ENCODE measurements at regions not wholly inside any gene's neighbourhood (a gene's known extent, or its start where the extent isn't known, plus 50 kb on each side); places are given as distances from the start of the nearest gene placed in this dataset.

DNA sequence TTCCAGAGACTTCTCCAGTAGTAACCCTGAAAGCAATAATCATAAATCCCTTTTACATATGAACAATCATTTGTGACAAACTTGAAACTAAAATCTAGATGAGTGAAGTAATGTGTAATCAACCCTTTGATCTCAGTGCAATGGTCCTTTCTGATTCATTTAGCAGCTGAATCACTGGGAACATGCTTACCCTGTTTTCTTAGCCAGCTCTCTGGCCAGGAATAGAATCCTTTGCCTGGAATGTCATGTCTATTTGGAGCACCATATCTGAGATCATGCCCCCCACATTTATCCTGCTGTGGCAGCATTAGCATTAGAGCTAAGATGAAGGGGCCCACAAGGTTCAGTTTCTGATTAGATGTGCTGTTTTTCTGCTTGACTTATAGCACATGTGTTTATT, 309.8 kb downstream of the OXSM start:
- H3K27ac ChIP-seq (ENCODE audit: low read depth, low read length), result no peak overlapping the region
- H3K4me3 ChIP-seq (ENCODE audit: low read depth in 1 of 2, low read length in 2 of 2), result no peak overlapping the region
- peaks cover 3% of the 10 kb centered on the region for H3K4me1 ChIP-seq (ENCODE audit: insufficient read depth, low read length)
- no peaks in the 10 kb centered on the region for H3K27me3 ChIP-seq (ENCODE audit: control insufficient read depth in 1 of 2, insufficient read depth in 2 of 2, low read length in 2 of 2)
- no peaks in the 10 kb centered on the region for H3K9me3 ChIP-seq (ENCODE audit: low read length)
- no peaks in the 10 kb centered on the region for H3K36me3 ChIP-seq (ENCODE audit: insufficient read depth, low read length)
- H3K9ac ChIP-seq (ENCODE audit: low read length), result no peak overlapping the region

DNA sequence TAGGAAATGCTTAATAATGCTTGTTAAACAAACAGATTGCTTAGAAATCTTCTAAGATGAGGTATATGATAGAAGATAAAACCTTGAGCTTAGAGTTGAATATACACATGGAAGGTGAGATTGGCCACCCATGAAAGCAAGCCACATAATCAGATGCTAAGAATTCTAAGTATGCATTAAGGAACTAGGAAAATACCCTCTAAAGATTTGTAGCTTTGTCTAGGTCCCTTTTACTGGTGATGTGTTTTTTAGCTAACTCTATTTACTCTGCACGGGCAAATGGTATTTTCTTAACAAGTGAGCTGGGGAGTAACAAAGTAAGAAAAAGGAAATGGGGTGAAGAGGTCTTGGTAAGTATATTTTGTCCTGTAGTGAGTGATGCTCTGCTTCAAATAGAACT, 310.3 kb downstream of the OXSM start:
- Histone ChIP-seq H3K4me3 (ENCODE audit: low read depth in 1 of 2, low read length in 2 of 2) (no peak overlapping the region), H3K9me3 (ENCODE audit: low read length) (no peaks in the 10 kb centered on the region), H3K36me3 (ENCODE audit: insufficient read depth, low read length) (no peaks in the 10 kb centered on the region), H3K27ac (ENCODE audit: low read depth, low read length) (no peak overlapping the region), H3K9ac (ENCODE audit: low read length) (no peak overlapping the region), H3K4me1 (ENCODE audit: insufficient read depth, low read length) (peaks cover 7% of the 10 kb centered on the region), H3K27me3 (ENCODE audit: control insufficient read depth in 1 of 2, insufficient read depth in 2 of 2, low read length in 2 of 2) (no peaks in the 10 kb centered on the region)

DNA sequence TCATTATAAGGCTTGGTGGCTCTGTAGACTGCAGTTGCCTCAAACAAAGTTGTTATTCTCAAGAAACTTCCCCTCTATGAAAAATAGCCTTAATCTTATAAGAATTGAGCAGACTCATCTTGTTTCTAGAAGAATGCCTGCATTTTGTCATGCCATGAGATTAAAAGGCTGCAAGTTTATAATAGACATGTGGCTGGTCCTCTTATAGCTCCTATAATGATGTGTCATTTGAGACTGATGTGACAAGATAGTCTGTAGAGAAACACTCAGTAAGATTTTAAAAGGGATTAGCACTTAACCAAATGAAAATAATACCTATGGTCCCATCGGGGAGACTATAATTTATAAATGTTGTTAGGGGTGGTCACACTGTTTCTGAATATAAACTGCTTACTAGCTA, 312.5 kb downstream of the OXSM start:
- peaks cover 24% of the 10 kb centered on the region for H3K4me1 ChIP-seq (ENCODE audit: insufficient read depth, low read length)
- no peak overlapping the region for H3K9ac ChIP-seq (ENCODE audit: low read length)
- H3K27ac ChIP-seq (ENCODE audit: low read depth, low read length), result no peak overlapping the region
- no peaks in the 10 kb centered on the region for H3K27me3 ChIP-seq (ENCODE audit: control insufficient read depth in 1 of 2, insufficient read depth in 2 of 2, low read length in 2 of 2)
- no peaks in the 10 kb centered on the region for H3K36me3 ChIP-seq (ENCODE audit: insufficient read depth, low read length)
- no peak overlapping the region for H3K4me3 ChIP-seq (ENCODE audit: low read depth in 1 of 2, low read length in 2 of 2)
- H3K9me3 ChIP-seq (ENCODE audit: low read length), result no peaks in the 10 kb centered on the region

DNA sequence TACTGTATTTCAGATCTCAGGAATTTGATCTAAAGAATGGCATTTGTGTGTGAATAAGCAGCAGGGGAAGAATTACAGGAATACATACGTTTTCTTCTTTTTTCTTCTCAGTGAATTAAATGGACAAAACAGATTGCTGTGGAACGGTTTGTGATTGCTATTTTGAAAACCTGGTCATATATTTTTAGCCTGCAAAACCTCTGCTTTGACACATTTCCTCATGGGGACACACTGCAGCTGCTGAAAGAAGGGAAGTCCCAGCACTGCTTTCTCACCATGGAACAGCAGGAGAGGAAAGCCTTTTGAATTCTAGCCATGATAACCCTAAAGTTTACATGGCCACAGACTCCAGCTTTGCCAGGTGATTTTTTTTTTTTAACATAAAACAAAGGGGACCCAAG, 315.0 kb downstream of the OXSM start:
- Histone ChIP-seq H3K4me1 (ENCODE audit: insufficient read depth, low read length) (peaks cover 24% of the 10 kb centered on the region), H3K27me3 (ENCODE audit: control insufficient read depth in 1 of 2, insufficient read depth in 2 of 2, low read length in 2 of 2) (no peaks in the 10 kb centered on the region), H3K36me3 (ENCODE audit: insufficient read depth, low read length) (no peaks in the 10 kb centered on the region), H3K27ac (ENCODE audit: low read depth, low read length) (peak overlapping the region; percentile 6), H3K9ac (ENCODE audit: low read length) (no peak overlapping the region), H3K9me3 (ENCODE audit: low read length) (no peaks in the 10 kb centered on the region), H3K4me3 (ENCODE audit: low read depth in 1 of 2, low read length in 2 of 2) (no peak overlapping the region)

DNA sequence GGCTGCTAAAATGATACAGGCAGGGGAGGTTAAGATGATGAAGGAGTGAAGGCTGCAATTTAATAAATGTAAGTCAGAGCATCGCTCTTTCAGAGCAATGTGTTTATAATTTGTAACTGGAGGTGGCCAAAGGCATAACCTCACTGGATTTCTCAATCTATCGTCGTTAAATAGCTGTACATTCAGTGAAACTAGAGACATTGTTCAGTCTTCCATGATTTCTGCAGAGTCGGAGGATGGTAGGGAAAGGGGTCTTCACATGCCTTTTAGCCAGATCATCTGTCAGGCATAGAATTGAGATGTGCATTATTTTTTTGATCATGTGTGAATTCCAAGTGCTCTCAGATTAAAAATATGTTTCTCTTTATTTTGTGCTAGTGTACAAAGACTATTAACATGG, 315.4 kb downstream of the OXSM start:
- Histone ChIP-seq H3K36me3 (ENCODE audit: insufficient read depth, low read length) (no peaks in the 10 kb centered on the region), H3K27me3 (ENCODE audit: control insufficient read depth in 1 of 2, insufficient read depth in 2 of 2, low read length in 2 of 2) (no peaks in the 10 kb centered on the region), H3K9ac (ENCODE audit: low read length) (no peak overlapping the region), H3K4me3 (ENCODE audit: low read depth in 1 of 2, low read length in 2 of 2) (peak overlapping the region in 1 of 2 donors; percentile 0), H3K9me3 (ENCODE audit: low read length) (no peaks in the 10 kb centered on the region), H3K4me1 (ENCODE audit: insufficient read depth, low read length) (peaks cover 24% of the 10 kb centered on the region), H3K27ac (ENCODE audit: low read depth, low read length) (peak overlapping the region; percentile 6)

DNA sequence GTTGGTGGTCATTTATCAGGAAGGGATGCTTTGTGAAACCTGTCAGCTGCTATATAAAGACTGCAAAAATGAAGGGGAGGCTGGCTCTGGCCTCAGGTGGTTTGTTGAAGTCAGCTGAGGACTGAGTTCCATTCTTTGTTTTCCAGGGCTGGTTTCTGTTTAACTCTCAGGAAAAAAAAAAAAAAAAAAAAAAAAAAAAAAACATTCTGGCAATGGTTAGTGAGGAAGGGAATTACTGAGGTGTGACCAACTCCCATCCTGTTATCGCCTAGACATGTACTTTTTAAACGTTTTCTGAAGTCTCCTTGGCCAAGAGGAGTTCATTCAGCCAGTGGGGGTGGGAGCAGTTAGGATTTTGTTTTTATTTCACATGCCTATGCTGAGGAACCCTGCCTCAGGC, 316.3 kb downstream of the OXSM start:
- Histone ChIP-seq H3K9ac (ENCODE audit: low read length) (no peak overlapping the region), H3K27ac (ENCODE audit: low read depth, low read length) (no peak overlapping the region), H3K4me3 (ENCODE audit: low read depth in 1 of 2, low read length in 2 of 2) (no peak overlapping the region), H3K36me3 (ENCODE audit: insufficient read depth, low read length) (no peaks in the 10 kb centered on the region), H3K4me1 (ENCODE audit: insufficient read depth, low read length) (peaks cover 24% of the 10 kb centered on the region), H3K27me3 (ENCODE audit: control insufficient read depth in 1 of 2, insufficient read depth in 2 of 2, low read length in 2 of 2) (no peaks in the 10 kb centered on the region), H3K9me3 (ENCODE audit: low read length) (no peaks in the 10 kb centered on the region)

DNA sequence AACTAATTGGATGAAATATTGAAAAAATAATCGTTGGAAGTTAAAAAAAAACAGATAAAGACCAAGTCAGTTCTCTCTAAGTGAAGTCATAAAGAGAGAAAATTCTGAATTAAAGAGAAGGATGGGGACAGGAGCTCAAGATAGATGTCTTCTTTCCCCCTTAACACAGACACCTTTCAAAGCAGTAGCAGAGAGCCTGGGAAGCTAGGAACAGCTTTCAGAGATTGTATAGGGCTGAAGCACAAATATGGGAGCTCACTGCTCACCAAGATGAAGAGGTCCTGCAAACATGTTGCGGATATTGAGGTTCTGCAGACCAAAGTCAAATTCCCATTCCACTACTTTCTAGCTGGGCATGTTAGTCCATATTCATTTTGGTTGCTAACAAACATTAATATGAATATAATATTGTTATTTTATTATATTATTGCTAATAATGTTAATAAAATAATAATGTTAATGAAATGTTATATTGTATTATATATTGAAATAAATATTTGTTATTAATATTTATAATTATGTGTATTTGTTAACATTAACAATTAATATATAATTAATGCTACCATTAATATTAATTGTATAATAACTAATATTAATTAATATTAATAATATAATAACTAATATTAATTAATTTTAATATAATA, 319.1 kb downstream of the OXSM start:
- Histone ChIP-seq H3K4me1 (ENCODE audit: insufficient read depth, low read length) (peaks cover 24% of the 10 kb centered on the region), H3K27me3 (ENCODE audit: control insufficient read depth in 1 of 2, insufficient read depth in 2 of 2, low read length in 2 of 2) (no peaks in the 10 kb centered on the region), H3K9ac (ENCODE audit: low read length) (no peak overlapping the region), H3K27ac (ENCODE audit: low read depth, low read length) (no peak overlapping the region), H3K9me3 (ENCODE audit: low read length) (no peaks in the 10 kb centered on the region), H3K36me3 (ENCODE audit: insufficient read depth, low read length) (no peaks in the 10 kb centered on the region), H3K4me3 (ENCODE audit: low read depth in 1 of 2, low read length in 2 of 2) (no peak overlapping the region)

DNA sequence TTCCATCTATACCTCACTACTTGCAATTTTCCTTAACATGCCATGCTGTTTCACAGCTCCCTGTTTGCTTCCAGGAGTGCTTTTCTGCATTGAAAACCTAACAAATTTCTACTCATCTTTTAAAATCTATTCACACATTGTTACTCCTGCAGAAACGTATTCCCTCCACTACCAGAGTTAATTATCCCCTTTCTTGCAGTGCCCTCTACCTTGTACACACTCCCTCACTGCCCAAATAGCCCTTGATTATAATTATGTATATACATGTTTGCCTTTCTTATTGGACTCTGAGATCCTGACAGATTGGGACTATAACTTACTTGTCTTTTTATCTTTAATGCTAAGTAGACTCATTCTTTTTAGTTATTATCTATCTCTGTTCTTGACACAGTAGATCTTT, 325.0 kb downstream of the OXSM start:
- Histone ChIP-seq H3K36me3 (ENCODE audit: insufficient read depth, low read length) (no peaks in the 10 kb centered on the region), H3K4me3 (ENCODE audit: low read depth in 1 of 2, low read length in 2 of 2) (no peak overlapping the region), H3K27ac (ENCODE audit: low read depth, low read length) (no peak overlapping the region), H3K9ac (ENCODE audit: low read length) (no peak overlapping the region), H3K9me3 (ENCODE audit: low read length) (no peaks in the 10 kb centered on the region), H3K4me1 (ENCODE audit: insufficient read depth, low read length) (no peaks in the 10 kb centered on the region), H3K27me3 (ENCODE audit: control insufficient read depth in 1 of 2, insufficient read depth in 2 of 2, low read length in 2 of 2) (no peaks in the 10 kb centered on the region)

DNA sequence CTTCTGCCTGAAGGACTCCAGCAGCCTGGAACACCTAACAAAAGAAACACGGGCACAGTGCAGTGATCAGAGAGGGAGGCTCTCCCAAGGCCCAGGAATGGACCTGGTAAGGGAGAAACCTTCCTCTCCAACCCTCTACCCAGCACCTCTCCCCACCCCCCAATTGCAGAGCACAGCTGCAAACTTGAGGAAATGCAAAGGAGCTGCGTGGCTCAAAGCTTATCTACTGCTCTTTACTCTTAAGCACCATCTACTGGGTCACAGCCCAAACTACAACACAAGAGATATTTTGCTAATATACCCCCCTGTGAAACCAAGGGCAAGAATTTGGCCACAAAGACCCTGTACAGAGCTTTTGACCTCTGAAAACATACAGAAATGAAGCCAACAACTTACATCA, 328.3 kb downstream of the OXSM start:
- H3K4me1 ChIP-seq (ENCODE audit: insufficient read depth, low read length), result no peaks in the 10 kb centered on the region
- no peaks in the 10 kb centered on the region for H3K36me3 ChIP-seq (ENCODE audit: insufficient read depth, low read length)
- H3K9ac ChIP-seq (ENCODE audit: low read length), result no peak overlapping the region
- H3K9me3 ChIP-seq (ENCODE audit: low read length), result no peaks in the 10 kb centered on the region
- no peak overlapping the region for H3K27ac ChIP-seq (ENCODE audit: low read depth, low read length)
- no peak overlapping the region for H3K4me3 ChIP-seq (ENCODE audit: low read depth in 1 of 2, low read length in 2 of 2)
- no peaks in the 10 kb centered on the region for H3K27me3 ChIP-seq (ENCODE audit: control insufficient read depth in 1 of 2, insufficient read depth in 2 of 2, low read length in 2 of 2)

DNA sequence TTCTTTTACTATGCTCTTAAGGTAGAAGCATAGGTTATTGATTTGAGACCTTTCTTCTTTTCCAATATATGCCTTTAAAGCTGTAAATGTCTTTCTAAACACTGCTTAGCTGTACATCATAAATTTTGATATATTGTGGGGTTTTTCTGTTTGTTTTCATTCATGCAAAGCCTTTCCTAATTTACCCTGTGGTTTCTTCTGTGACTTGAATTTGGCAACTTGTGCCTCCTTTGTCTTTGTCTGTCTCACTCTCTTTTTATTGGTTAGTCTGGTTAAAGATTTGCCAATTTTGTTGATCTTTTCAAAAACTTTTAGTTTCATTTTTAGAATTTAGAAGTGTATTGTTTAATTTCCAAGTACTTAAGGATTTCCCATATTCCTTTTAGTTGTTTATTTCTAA, 343.1 kb downstream of the OXSM start:
- Histone ChIP-seq H3K36me3 (ENCODE audit: insufficient read depth, low read length) (no peaks in the 10 kb centered on the region), H3K4me1 (ENCODE audit: insufficient read depth, low read length) (no peaks in the 10 kb centered on the region), H3K27me3 (ENCODE audit: control insufficient read depth in 1 of 2, insufficient read depth in 2 of 2, low read length in 2 of 2) (no peaks in the 10 kb centered on the region), H3K9me3 (ENCODE audit: low read length) (no peaks in the 10 kb centered on the region), H3K4me3 (ENCODE audit: low read depth in 1 of 2, low read length in 2 of 2) (no peak overlapping the region), H3K9ac (ENCODE audit: low read length) (no peak overlapping the region), H3K27ac (ENCODE audit: low read depth, low read length) (no peak overlapping the region)

DNA sequence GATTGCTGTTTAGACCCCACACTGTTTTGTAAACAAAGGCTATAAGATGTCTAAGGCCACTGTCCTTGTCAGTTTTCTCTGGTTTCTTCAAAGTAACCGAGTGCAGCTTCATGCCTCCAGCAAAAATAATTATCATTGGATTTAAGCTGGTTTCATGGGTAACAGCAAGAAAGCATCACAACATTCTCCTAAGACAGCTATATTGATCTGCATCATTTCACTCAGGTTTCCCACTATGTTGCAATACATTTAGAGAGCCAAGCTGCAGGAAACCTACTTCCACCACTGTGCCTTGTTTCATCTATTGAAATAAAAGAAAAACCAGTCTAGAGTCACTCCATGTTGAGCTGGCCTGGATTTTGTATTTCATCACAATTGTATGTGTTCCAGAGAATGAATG, 351.4 kb downstream of the OXSM start:
- H3K36me3 ChIP-seq (ENCODE audit: insufficient read depth, low read length), result no peaks in the 10 kb centered on the region
- no peaks in the 10 kb centered on the region for H3K27me3 ChIP-seq (ENCODE audit: control insufficient read depth in 1 of 2, insufficient read depth in 2 of 2, low read length in 2 of 2)
- H3K27ac ChIP-seq (ENCODE audit: low read depth, low read length), result no peak overlapping the region
- no peak overlapping the region for H3K9ac ChIP-seq (ENCODE audit: low read length)
- H3K9me3 ChIP-seq (ENCODE audit: low read length), result no peaks in the 10 kb centered on the region
- no peak overlapping the region for H3K4me3 ChIP-seq (ENCODE audit: low read depth in 1 of 2, low read length in 2 of 2)
- H3K4me1 ChIP-seq (ENCODE audit: insufficient read depth, low read length), result no peaks in the 10 kb centered on the region

DNA sequence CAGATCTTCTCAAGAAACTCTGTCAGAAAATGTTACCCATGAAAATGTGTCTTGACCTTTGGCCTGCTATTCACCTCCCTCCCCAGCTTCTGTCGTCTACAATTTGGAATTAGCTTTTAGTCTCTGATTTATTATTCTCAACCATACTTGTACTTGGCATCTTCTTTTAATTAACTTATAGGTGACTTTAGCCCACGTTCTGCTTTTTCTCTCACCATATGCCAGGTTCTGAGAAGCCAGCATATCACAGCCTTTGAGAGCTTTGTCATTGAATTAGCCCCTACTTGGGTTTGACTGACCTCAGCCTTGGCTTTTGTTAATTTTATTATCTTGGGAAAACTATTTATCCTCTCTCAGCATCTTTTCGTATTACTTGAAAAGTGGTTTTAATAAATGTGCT, 355.9 kb downstream of the OXSM start:
- Histone ChIP-seq H3K9me3 (ENCODE audit: low read length) (no peaks in the 10 kb centered on the region), H3K36me3 (ENCODE audit: insufficient read depth, low read length) (no peaks in the 10 kb centered on the region), H3K4me3 (ENCODE audit: low read depth in 1 of 2, low read length in 2 of 2) (no peak overlapping the region), H3K4me1 (ENCODE audit: insufficient read depth, low read length) (no peaks in the 10 kb centered on the region), H3K9ac (ENCODE audit: low read length) (no peak overlapping the region), H3K27me3 (ENCODE audit: control insufficient read depth in 1 of 2, insufficient read depth in 2 of 2, low read length in 2 of 2) (no peaks in the 10 kb centered on the region), H3K27ac (ENCODE audit: low read depth, low read length) (no peak overlapping the region)
